Mesendoderm (in vitro differentiated cells): ENCODE measurements at regions not wholly inside any gene's neighbourhood (a gene's known extent, or its start where the extent isn't known, plus 50 kb on each side); places are given as distances from the start of the nearest gene placed in this dataset.

ENCODE experiments used
- DNase-seq: peaks from one replicate; pipeline ENCODE4 v3.0.0; 2013
- H2AK5ac ChIP-seq: 2 replicates; pipeline ENCODE4 v1.6.1; 2013; ENCODE audit warnings: low read length, inconsistent platforms
- H2BK120ac ChIP-seq: 2 replicates; pipeline ENCODE4 v1.6.1; 2013; ENCODE audit warnings: low read depth, mild to moderate bottlenecking, low read length, moderate library complexity, mixed read lengths
- H2BK15ac ChIP-seq: replicated peaks from 2 replicates; pipeline ENCODE4 v1.6.1; 2013; ENCODE audit warnings: low read depth, mild to moderate bottlenecking, moderate library complexity
- H2BK5ac ChIP-seq: 2 replicates; pipeline ENCODE4 v1.6.1; 2013; ENCODE audit warnings: low read length, inconsistent platforms
- H3K18ac ChIP-seq: 2 replicates; pipeline ENCODE4 v1.6.1; 2013; ENCODE audit warnings: mild to moderate bottlenecking, low read length, mixed read lengths
- H3K23ac ChIP-seq: one replicate; pipeline ENCODE4 v1.6.1; 2013; ENCODE audit warnings: low read length
- H3K27ac ChIP-seq: 2 replicates; pipeline ENCODE4 v1.5.1; 2013; ENCODE audit warnings: low read depth, mild to moderate bottlenecking, inconsistent platforms, low read length, moderate library complexity
- H3K27me3 ChIP-seq: 2 replicates; pipeline ENCODE4 v1.6.1; 2013; ENCODE audit warnings: low read length, control low read depth, mild to moderate bottlenecking, inconsistent platforms; ENCODE audit not compliant: insufficient read depth, poor library complexity
- H3K36me3 ChIP-seq: 2 replicates; pipeline ENCODE4 v1.6.1; 2013; ENCODE audit warnings: low read length, inconsistent platforms; ENCODE audit not compliant: control insufficient read depth, insufficient read depth
- H3K4ac ChIP-seq: one replicate; pipeline ENCODE4 v1.6.1; 2013; ENCODE audit warnings: low read depth, mild to moderate bottlenecking, low read length, moderate library complexity
- H3K4me1 ChIP-seq: 2 replicates; pipeline ENCODE4 v1.6.1; 2013; ENCODE audit warnings: low read depth, low read length, inconsistent platforms; ENCODE audit not compliant: control insufficient read depth
- H3K4me2 ChIP-seq: 2 replicates; pipeline ENCODE4 v1.6.1; 2013; ENCODE audit warnings: low read length
- H3K4me3 ChIP-seq: 2 replicates; pipeline ENCODE4 v1.5.1; 2013; ENCODE audit warnings: mild to moderate bottlenecking, low read length
- H3K56ac ChIP-seq: one replicate; pipeline ENCODE4 v1.6.1; 2013; ENCODE audit warnings: low read length
- H3K79me1 ChIP-seq: 2 replicates; pipeline ENCODE4 v1.6.1; 2013; ENCODE audit warnings: low read length, inconsistent platforms
- H3K79me2 ChIP-seq: 2 replicates; pipeline ENCODE4 v1.6.1; 2013; ENCODE audit warnings: mild to moderate bottlenecking, low read length; ENCODE audit not compliant: control insufficient read depth, insufficient read depth
- H3K9ac ChIP-seq: 2 replicates; pipeline ENCODE4 v1.6.1; 2013; ENCODE audit warnings: low read length, inconsistent platforms
- H4K5ac ChIP-seq: one replicate; pipeline ENCODE4 v1.6.1; 2013; ENCODE audit warnings: low read length
- H4K8ac ChIP-seq: one replicate; pipeline ENCODE4 v1.6.1; 2013; ENCODE audit warnings: low read depth, mild to moderate bottlenecking, control low read depth, low read length, moderate library complexity
- WGBS: extraction: QIAGEN DNeasy Blood & Tissue Kit; methylation state at CpG from one replicate; pipeline ENCODE4 v1.1.7; 2013; ENCODE audit warnings: low lambda C conversion rate, missing lambda C conversion rate; ENCODE audit not compliant: insufficient coverage; ENCODE audit errors: extremely low coverage; 5-methylcytosine and 5-hydroxymethylcytosine counted together

GRCh38 chr6:98358173-98358572, 476.2 kb upstream of the POU3F2 start:
- Histone ChIP-seq H4K8ac (no peak overlapping the region), H3K4ac (no peak overlapping the region), H3K4me2 (no peak overlapping the region), H3K36me3 (no peaks in the 10 kb centered on the region), H3K79me1 (no peaks in the 10 kb centered on the region), H3K79me2 (no peaks in the 10 kb centered on the region), H3K27ac (no peak overlapping the region), H4K5ac (no peak overlapping the region), H3K4me3 (no peak overlapping the region), H3K4me1 (no peaks in the 10 kb centered on the region), H2BK120ac (no peak overlapping the region), H2BK5ac (no peak overlapping the region), H2BK15ac (no peak overlapping the region), H3K56ac (no peak overlapping the region), H3K18ac (no peak overlapping the region), H2AK5ac (no peak overlapping the region), H3K27me3 (no peaks in the 10 kb centered on the region), H3K23ac (no peak overlapping the region), H3K9ac (no peak overlapping the region)
- no CpG with 5 or more reads among the region's 3 CpGs for WGBS
- no peak for DNase-seq

GRCh38 chr6:98366371-98366770, 468.0 kb upstream of the POU3F2 start:
- Histone ChIP-seq H2AK5ac (no peak overlapping the region), H3K36me3 (no peaks in the 10 kb centered on the region), H3K23ac (no peak overlapping the region), H3K18ac (no peak overlapping the region), H3K27me3 (no peaks in the 10 kb centered on the region), H3K4ac (no peak overlapping the region), H4K5ac (no peak overlapping the region), H2BK5ac (no peak overlapping the region), H3K4me1 (no peaks in the 10 kb centered on the region), H3K27ac (no peak overlapping the region), H2BK120ac (no peak overlapping the region), H3K79me2 (no peaks in the 10 kb centered on the region), H3K9ac (no peak overlapping the region), H3K4me3 (no peak overlapping the region), H3K4me2 (no peak overlapping the region), H2BK15ac (no peak overlapping the region), H3K56ac (no peak overlapping the region), H3K79me1 (no peaks in the 10 kb centered on the region), H4K8ac (no peak overlapping the region)
- no peak for DNase-seq
- no CpG with 5 or more reads among the region's 6 CpGs for WGBS

GRCh38 chr6:98380589-98380988, 453.8 kb upstream of the POU3F2 start:
- Histone ChIP-seq H4K8ac (no peak overlapping the region), H3K4ac (no peak overlapping the region), H3K9ac (no peak overlapping the region), H2AK5ac (no peak overlapping the region), H3K4me3 (no peak overlapping the region), H3K4me2 (no peak overlapping the region), H3K36me3 (no peaks in the 10 kb centered on the region), H2BK120ac (no peak overlapping the region), H2BK5ac (no peak overlapping the region), H3K79me1 (no peaks in the 10 kb centered on the region), H3K23ac (no peak overlapping the region), H3K79me2 (no peaks in the 10 kb centered on the region), H3K18ac (no peak overlapping the region), H3K4me1 (no peaks in the 10 kb centered on the region), H4K5ac (no peak overlapping the region), H3K27ac (no peak overlapping the region), H3K56ac (no peak overlapping the region), H2BK15ac (no peak overlapping the region), H3K27me3 (no peaks in the 10 kb centered on the region)
- WGBS, result no CpG with 5 or more reads among the region's 3 CpGs
- no peak for DNase-seq

- Histone ChIP-seq H3K27me3 (no peaks in the 10 kb centered on the region), H4K8ac (no peak overlapping the region), H3K18ac (no peak overlapping the region), H3K23ac (no peak overlapping the region), H3K79me1 (no peaks in the 10 kb centered on the region), H3K56ac (no peak overlapping the region), H2BK15ac (no peak overlapping the region), H3K9ac (no peak overlapping the region), H4K5ac (no peak overlapping the region), H2BK5ac (no peak overlapping the region), H3K4me1 (no peaks in the 10 kb centered on the region), H3K36me3 (no peaks in the 10 kb centered on the region), H3K4ac (no peak overlapping the region), H3K27ac (no peak overlapping the region), H2BK120ac (no peak overlapping the region), H3K4me2 (no peak overlapping the region), H3K4me3 (no peak overlapping the region), H2AK5ac (no peak overlapping the region), H3K79me2 (no peaks in the 10 kb centered on the region)
- no CpG with 5 or more reads among the region's 3 CpGs for WGBS
- no peak for DNase-seq
Observed at GRCh38 chr6:98382246-98382645, 452.1 kb upstream of the POU3F2 start.

- no CpG with 5 or more reads among the region's 7 CpGs for WGBS
- H3K79me1 ChIP-seq, result no peaks in the 10 kb centered on the region
- H3K36me3 ChIP-seq, result no peaks in the 10 kb centered on the region
- H4K5ac ChIP-seq, result no peak overlapping the region
- no peak overlapping the region for H3K18ac ChIP-seq
- no peak overlapping the region for H3K23ac ChIP-seq
- H2BK120ac ChIP-seq, result no peak overlapping the region
- no peak overlapping the region for H3K4me2 ChIP-seq
- H2AK5ac ChIP-seq, result no peak overlapping the region
- no peak overlapping the region for H3K27ac ChIP-seq
- no peaks in the 10 kb centered on the region for H3K4me1 ChIP-seq
- no peak overlapping the region for H4K8ac ChIP-seq
- no peaks in the 10 kb centered on the region for H3K79me2 ChIP-seq
- H2BK5ac ChIP-seq, result no peak overlapping the region
- no peaks in the 10 kb centered on the region for H3K27me3 ChIP-seq
- H3K4me3 ChIP-seq, result no peak overlapping the region
- H3K4ac ChIP-seq, result no peak overlapping the region
- no peak overlapping the region for H2BK15ac ChIP-seq
- no peak for DNase-seq
- no peak overlapping the region for H3K9ac ChIP-seq
- no peak overlapping the region for H3K56ac ChIP-seq
Observed at GRCh38 chr6:98384334-98384733, 450.0 kb upstream of the POU3F2 start.

GRCh38 chr6:98384801-98385200, 449.6 kb upstream of the POU3F2 start:
- H4K8ac ChIP-seq, result no peak overlapping the region
- H3K79me2 ChIP-seq, result no peaks in the 10 kb centered on the region

More at GRCh38 chr6:98384801-98385200, 449.6 kb upstream of the POU3F2 start:
- Histone ChIP-seq H4K5ac (no peak overlapping the region), H3K79me1 (no peaks in the 10 kb centered on the region), H3K27ac (no peak overlapping the region), H3K27me3 (no peaks in the 10 kb centered on the region), H3K36me3 (no peaks in the 10 kb centered on the region), H2BK120ac (no peak overlapping the region), H2BK5ac (no peak overlapping the region), H2AK5ac (no peak overlapping the region), H2BK15ac (no peak overlapping the region), H3K18ac (no peak overlapping the region), H3K23ac (no peak overlapping the region), H3K4me2 (no peak overlapping the region), H3K9ac (no peak overlapping the region), H3K4me3 (no peak overlapping the region), H3K4me1 (no peaks in the 10 kb centered on the region), H3K56ac (no peak overlapping the region), H3K4ac (no peak overlapping the region)
- no CpG with 5 or more reads among the region's 6 CpGs for WGBS
- DNase-seq, result peak; percentile 31
